ENCODE measurements at regions not wholly inside any gene's neighbourhood (a gene's known extent, or its start where the extent isn't known, plus 50 kb on each side); places are given as distances from the start of the nearest gene placed in this dataset.

- no peak overlapping the region for H3K27ac ChIP-seq
- no peaks in the 10 kb centered on the region for H3K27me3 ChIP-seq
- no peaks in the 10 kb centered on the region for H3K9me3 ChIP-seq
- no peaks in the 10 kb centered on the region for H3K36me3 ChIP-seq
- in situ Hi-C loops (cut with MboI; ENCODE audit: low sequenced_read_pairs in 4 of 4): no loop called here
- TF ChIP-seq CTCF (IDR thresholded peaks at IDR 0.05 in 4 of 5, conservative IDR thresholded peaks at IDR 0.05 in 1 of 5) (no peak), POLR2A (IDR thresholded peaks at IDR 0.05) (no peak)
- no peaks in the 10 kb centered on the region for H3K4me1 ChIP-seq
- DNase-seq: no peak
- no peak overlapping the region for H3K4me3 ChIP-seq
- intact Hi-C loops (cut with DNase I; ENCODE audit: low total_unique reads): no loop called here
- ATAC-seq: no peak
These were observed 1363.2 kb upstream of the ADGRL4 start for GRCh38 chr1:80369780-80370179.

DNA sequence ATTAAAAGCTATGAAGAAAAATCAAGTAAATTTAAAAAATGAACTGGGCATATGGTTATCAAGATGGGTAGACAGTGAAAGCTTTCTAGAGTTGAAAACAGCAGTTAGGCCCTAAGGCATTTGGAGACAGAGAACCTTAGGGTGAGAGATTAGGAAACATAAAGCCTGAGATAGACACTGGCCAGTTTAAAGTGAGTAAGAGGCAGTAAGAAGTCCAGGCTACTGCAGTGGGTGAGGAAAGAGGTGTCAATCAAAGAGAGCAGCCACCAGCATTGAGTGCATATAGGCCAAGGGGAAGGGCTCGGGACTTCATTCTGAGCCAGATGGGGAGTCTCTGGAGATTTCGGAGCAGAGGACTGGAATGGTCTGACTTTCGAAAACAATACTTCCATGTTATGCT, 1360.5 kb upstream of the ADGRL4 start:
- Histone ChIP-seq H3K36me3 (no peaks in the 10 kb centered on the region), H3K4me1 (no peaks in the 10 kb centered on the region), H3K4me3 (no peak overlapping the region), H3K9me3 (no peaks in the 10 kb centered on the region), H3K27ac (no peak overlapping the region), H3K27me3 (no peaks in the 10 kb centered on the region)
- in situ Hi-C loops (cut with MboI; ENCODE audit: low sequenced_read_pairs in 4 of 4) (no loop called here), intact Hi-C loops (cut with DNase I; ENCODE audit: low total_unique reads) (no loop called here)
- DNase-seq: no peak
- TF ChIP-seq POLR2A (IDR thresholded peaks at IDR 0.05) (no peak), CTCF (IDR thresholded peaks at IDR 0.05 in 4 of 5, conservative IDR thresholded peaks at IDR 0.05 in 1 of 5) (no peak)
- ATAC-seq: no peak

DNA sequence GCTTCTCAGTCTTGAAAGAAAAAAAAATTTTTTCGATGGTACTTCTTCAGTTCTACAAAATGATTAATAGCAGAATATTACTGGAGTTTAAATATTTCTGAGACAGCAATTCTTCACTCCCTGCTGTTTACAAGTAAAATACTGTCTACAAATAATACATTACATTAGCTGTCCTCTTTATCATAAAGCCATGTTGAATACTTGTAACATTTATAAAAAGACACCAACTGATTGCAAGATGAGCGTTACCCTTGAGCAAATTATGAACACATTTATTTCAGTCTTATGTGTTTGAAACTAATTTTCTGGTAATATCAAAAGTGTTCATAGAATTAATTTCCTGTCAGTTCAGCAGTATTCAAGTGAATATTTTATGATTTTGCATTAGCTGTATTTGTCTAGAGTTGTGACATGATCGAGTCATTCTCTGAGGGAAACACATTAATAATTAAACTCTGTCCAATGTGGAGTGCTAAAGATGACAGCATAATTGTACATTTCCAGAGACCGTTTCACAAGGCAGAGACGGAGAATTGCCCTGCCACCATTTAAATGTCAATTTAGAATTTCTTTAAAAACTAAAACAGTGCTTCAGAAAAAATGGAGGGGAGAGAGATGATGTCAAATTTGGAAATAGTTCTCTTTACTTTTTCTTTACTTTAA, 1359.0 kb upstream of the ADGRL4 start:
- no peaks in the 10 kb centered on the region for H3K4me1 ChIP-seq
- no peak overlapping the region for H3K27ac ChIP-seq
- no peaks in the 10 kb centered on the region for H3K9me3 ChIP-seq
- in situ Hi-C loops (cut with MboI; ENCODE audit: low sequenced_read_pairs in 4 of 4): no loop called here
- no peak for DNase-seq
- H3K4me3 ChIP-seq: no peak overlapping the region
- no peaks in the 10 kb centered on the region for H3K27me3 ChIP-seq
- no peak for ATAC-seq
- TF ChIP-seq POLR2A (IDR thresholded peaks at IDR 0.05) (no peak), CTCF (IDR thresholded peaks at IDR 0.05 in 4 of 5, conservative IDR thresholded peaks at IDR 0.05 in 1 of 5) (no peak)
- intact Hi-C loops (cut with DNase I; ENCODE audit: low total_unique reads): no loop called here
- no peaks in the 10 kb centered on the region for H3K36me3 ChIP-seq

GRCh38 chr1:80363689-80364475, 1357.4 kb upstream of the ADGRL4 start:
- Histone ChIP-seq H3K27ac (no peak overlapping the region), H3K9me3 (no peaks in the 10 kb centered on the region), H3K36me3 (no peaks in the 10 kb centered on the region), H3K4me3 (no peak overlapping the region), H3K27me3 (no peaks in the 10 kb centered on the region), H3K4me1 (no peaks in the 10 kb centered on the region)
- DNase-seq: no peak
- ATAC-seq: no peak
- in situ Hi-C loops (cut with MboI; ENCODE audit: low sequenced_read_pairs in 4 of 4): no loop called here
- intact Hi-C loops (cut with DNase I; ENCODE audit: low total_unique reads): no loop called here
- TF ChIP-seq CTCF (IDR thresholded peaks at IDR 0.05 in 4 of 5, conservative IDR thresholded peaks at IDR 0.05 in 1 of 5) (no peak), POLR2A (IDR thresholded peaks at IDR 0.05) (no peak)
